ENCODE measurements at regions not wholly inside any gene's neighbourhood (a gene's known extent, or its start where the extent isn't known, plus 50 kb on each side); places are given as distances from the start of the nearest gene placed in this dataset.

GRCh38 chr1:82724246-82724645 is 923.5 kb downstream of the ADGRL2 start:
- intact Hi-C loops (cut with DNase I; ENCODE audit: low total_unique reads), result no loop called here
- H3K36me3 ChIP-seq, result no peaks in the 10 kb centered on the region
- peaks cover 0 to 9% of the 10 kb centered on the region in 2 donors for H3K9me3 ChIP-seq
- H3K27me3 ChIP-seq, result no peaks in the 10 kb centered on the region
- no peak for DNase-seq (ENCODE audit: low spot score in 2 of 2)
- H3K4me3 ChIP-seq, result no peak overlapping the region
- no peak for TF ChIP-seq POLR2A (IDR thresholded peaks at IDR 0.05)
- TF ChIP-seq POLR2AphosphoS5 (IDR thresholded peaks at IDR 0.05), result no peak
- no peaks in the 10 kb centered on the region for H3K4me1 ChIP-seq
- H3K27ac ChIP-seq, result no peak overlapping the region

- no peak overlapping the region for H3K4me3 ChIP-seq
- no peak for DNase-seq (ENCODE audit: low spot score in 2 of 2)
- intact Hi-C loops (cut with DNase I; ENCODE audit: low total_unique reads), result no loop called here
- H3K27me3 ChIP-seq, result no peaks in the 10 kb centered on the region
- H3K9me3 ChIP-seq, result peaks cover 0 to 9% of the 10 kb centered on the region in 2 donors
- TF ChIP-seq POLR2AphosphoS5 (IDR thresholded peaks at IDR 0.05) (no peak), POLR2A (IDR thresholded peaks at IDR 0.05) (no peak), CTCF (IDR thresholded peaks at IDR 0.05) (no peak)
- H3K27ac ChIP-seq, result no peak overlapping the region
- no peaks in the 10 kb centered on the region for H3K36me3 ChIP-seq
- H3K4me1 ChIP-seq, result no peaks in the 10 kb centered on the region
Observed at GRCh38 chr1:82722608-82723007, 921.9 kb downstream of the ADGRL2 start.

- Histone ChIP-seq H3K36me3 (no peaks in the 10 kb centered on the region), H3K4me1 (no peaks in the 10 kb centered on the region), H3K9me3 (peaks cover 0 to 9% of the 10 kb centered on the region in 2 donors), H3K27me3 (no peaks in the 10 kb centered on the region), H3K4me3 (no peak overlapping the region), H3K27ac (no peak overlapping the region)
- intact Hi-C loops (cut with DNase I; ENCODE audit: low total_unique reads), result no loop called here
- no peak for DNase-seq (ENCODE audit: low spot score in 2 of 2)
- no peak for TF ChIP-seq CTCF (IDR thresholded peaks at IDR 0.05)
- TF ChIP-seq POLR2AphosphoS5 (IDR thresholded peaks at IDR 0.05), result no peak
- TF ChIP-seq POLR2A (IDR thresholded peaks at IDR 0.05), result no peak
Observed at GRCh38 chr1:82721702-82722101, 921.0 kb downstream of the ADGRL2 start.

GRCh38 chr1:82718719-82719419 is 918.1 kb downstream of the ADGRL2 start:
- no peak for TF ChIP-seq CTCF (IDR thresholded peaks at IDR 0.05)
- TF ChIP-seq POLR2A (IDR thresholded peaks at IDR 0.05), result no peak
- no peak for TF ChIP-seq POLR2AphosphoS5 (IDR thresholded peaks at IDR 0.05)
- DNase-seq (ENCODE audit: low spot score in 2 of 2), result no peak
- Histone ChIP-seq H3K4me3 (no peak overlapping the region), H3K4me1 (no peaks in the 10 kb centered on the region), H3K27me3 (no peaks in the 10 kb centered on the region), H3K27ac (no peak overlapping the region), H3K9me3 (peaks cover 0 to 13% of the 10 kb centered on the region in 2 donors), H3K36me3 (no peaks in the 10 kb centered on the region)
- intact Hi-C loops (cut with DNase I; ENCODE audit: low total_unique reads), result no loop called here

GRCh38 chr1:82710091-82710490 is 909.4 kb downstream of the ADGRL2 start:
- Histone ChIP-seq H3K4me3 (no peak overlapping the region), H3K9me3 (peaks cover 0 to 8% of the 10 kb centered on the region in 2 donors), H3K4me1 (no peaks in the 10 kb centered on the region), H3K27ac (no peak overlapping the region), H3K27me3 (no peaks in the 10 kb centered on the region), H3K36me3 (no peaks in the 10 kb centered on the region)
- TF ChIP-seq POLR2A (IDR thresholded peaks at IDR 0.05) (no peak), CTCF (IDR thresholded peaks at IDR 0.05) (no peak), POLR2AphosphoS5 (IDR thresholded peaks at IDR 0.05) (no peak)
- no peak for DNase-seq (ENCODE audit: low spot score in 2 of 2)
- intact Hi-C loops (cut with DNase I; ENCODE audit: low total_unique reads), result no loop called here
